ENCODE measurements at regions not wholly inside any gene's neighbourhood (a gene's known extent, or its start where the extent isn't known, plus 50 kb on each side); places are given as distances from the start of the nearest gene placed in this dataset.
A peak's percentile ranks its signal among the peaks of the same experiment; 100 is the strongest.

GRCh38 chr14:81709681-81710080, 176.0 kb upstream of the SEL1L start:
- no peak for TF ChIP-seq CTCF (IDR thresholded peaks at IDR 0.05; ENCODE audit: insufficient read depth, low read depth, low read length, missing control alignments)
- no peak for DNase-seq (ENCODE audit: low read depth)
- H3K4me3 ChIP-seq (ENCODE audit: low read length) = no peak overlapping the region

GRCh38 chr14:81710232-81710845, 176.7 kb upstream of the SEL1L start:
- peak; percentile 57 for DNase-seq (ENCODE audit: low read depth)
- peak; percentile 60 for TF ChIP-seq CTCF (IDR thresholded peaks at IDR 0.05; ENCODE audit: insufficient read depth, low read depth, low read length, missing control alignments)
- no peak overlapping the region for H3K4me3 ChIP-seq (ENCODE audit: low read length)

- DNase-seq (ENCODE audit: low read depth) = no peak
- no peak for TF ChIP-seq CTCF (IDR thresholded peaks at IDR 0.05; ENCODE audit: insufficient read depth, low read depth, low read length, missing control alignments)
These were observed 182.1 kb upstream of the SEL1L start for GRCh38 chr14:81715731-81716130.

GRCh38 chr14:81716953-81717352, 183.3 kb upstream of the SEL1L start:
- no peak for DNase-seq (ENCODE audit: low read depth)
- no peak overlapping the region for H3K4me3 ChIP-seq (ENCODE audit: low read length)
- no peak for TF ChIP-seq CTCF (IDR thresholded peaks at IDR 0.05; ENCODE audit: insufficient read depth, low read depth, low read length, missing control alignments)

More at GRCh38 chr14:81715731-81716130, 182.1 kb upstream of the SEL1L start:
- no peak overlapping the region for H3K4me3 ChIP-seq (ENCODE audit: low read length)

- no peak for TF ChIP-seq CTCF (IDR thresholded peaks at IDR 0.05; ENCODE audit: insufficient read depth, low read depth, low read length, missing control alignments)
- DNase-seq (ENCODE audit: low read depth) = no peak
- no peak overlapping the region for H3K4me3 ChIP-seq (ENCODE audit: low read length)
These were observed 190.3 kb upstream of the SEL1L start for GRCh38 chr14:81723956-81724355.

GRCh38 chr14:81727218-81727617, 193.6 kb upstream of the SEL1L start:
- DNase-seq (ENCODE audit: low read depth) = peak; percentile 23
- no peak overlapping the region for H3K4me3 ChIP-seq (ENCODE audit: low read length)
- no peak for TF ChIP-seq CTCF (IDR thresholded peaks at IDR 0.05; ENCODE audit: insufficient read depth, low read depth, low read length, missing control alignments)

- TF ChIP-seq CTCF (IDR thresholded peaks at IDR 0.05; ENCODE audit: insufficient read depth, low read depth, low read length, missing control alignments) = no peak
- peak; percentile 7 for DNase-seq (ENCODE audit: low read depth)
- no peak overlapping the region for H3K4me3 ChIP-seq (ENCODE audit: low read length)
These were observed 194.8 kb upstream of the SEL1L start for GRCh38 chr14:81728447-81728846.
